Smooth muscle cell (in vitro differentiated cells): ENCODE measurements at regions not wholly inside any gene's neighbourhood (a gene's known extent, or its start where the extent isn't known, plus 50 kb on each side); places are given as distances from the start of the nearest gene placed in this dataset.

Experiments used
- DNase-seq: peaks from one replicate; lab custom pipeline; 2025; ENCODE audit not compliant: unreplicated experiment; lab: John Stamatoyannopoulos, UW
- H2AFZ ChIP-seq: fragments of 200-600 bp; sonication (generic); 2 replicates; pipeline ENCODE4 v1.6.0; 2016; ENCODE audit warnings: antibody characterized with exemption, low read depth, mild to moderate bottlenecking
- H3F3A ChIP-seq: fragments of 200-600 bp; sonication (generic); 2 replicates; pipeline ENCODE4 v1.6.0; 2017; ENCODE audit warnings: antibody characterized with exemption, low read depth
- H3K27ac ChIP-seq: fragments of 200-600 bp; sonication (generic); 2 replicates; pipeline ENCODE4 v1.5.1; 2016; ENCODE audit warnings: low read depth, mild to moderate bottlenecking
- H3K27me3 ChIP-seq: fragments of 200-600 bp; sonication (generic); 2 replicates; pipeline ENCODE4 v1.6.1; 2016; ENCODE audit warnings: low read depth, mild to moderate bottlenecking
- H3K36me3 ChIP-seq: fragments of 200-600 bp; sonication (generic); 2 replicates; pipeline ENCODE4 v1.5.1; 2016; ENCODE audit warnings: low read depth
- H3K4me1 ChIP-seq: fragments of 200-600 bp; sonication (generic); 2 replicates; pipeline ENCODE4 v1.5.1; 2016; ENCODE audit warnings: low read depth
- H3K4me2 ChIP-seq: fragments of 200-600 bp; sonication (generic); 2 replicates; pipeline ENCODE4 v1.6.0; 2016; ENCODE audit warnings: mild to moderate bottlenecking
- H3K4me3 ChIP-seq: fragments of 200-600 bp; sonication (generic); 2 replicates; pipeline ENCODE4 v1.5.1; 2016; ENCODE audit warnings: mild to moderate bottlenecking
- H3K79me2 ChIP-seq: fragments of 200-600 bp; sonication (generic); 2 replicates; pipeline ENCODE4 v1.6.0; 2016; ENCODE audit warnings: low read depth, mild to moderate bottlenecking
- H3K9ac ChIP-seq: fragments of 200-600 bp; sonication (generic); 2 replicates; pipeline ENCODE4 v1.6.0; 2016; ENCODE audit warnings: low read depth
- H3K9me3 ChIP-seq: fragments of 200-600 bp; sonication (generic); replicated peaks from 2 replicates; pipeline ENCODE4 v1.5.1; 2016; ENCODE audit warnings: low read depth
- H4K20me1 ChIP-seq: fragments of 200-600 bp; sonication (generic); 2 replicates; pipeline ENCODE4 v1.6.0; 2016; ENCODE audit warnings: low read depth
- CTCF ChIP-seq: fragments of 200-600 bp; sonication (generic); IDR thresholded peaks from 2 replicates; pipeline ENCODE4 v1.5.1; 2017; ENCODE audit warnings: borderline replicate concordance, mild to moderate bottlenecking, antibody characterized with exemption; ENCODE audit not compliant: insufficient read depth, poor library complexity, severe bottlenecking
- WGBS: methylation state at CpG from one replicate; pipeline ENCODE4 v1.1.7; 2016; ENCODE audit warnings: low lambda C conversion rate; 5-methylcytosine and 5-hydroxymethylcytosine counted together

GRCh38 chr11:101185985-101186384 is 56.4 kb upstream of the PGR start:
- no peak for TF ChIP-seq CTCF
- no peak overlapping the region for H3K9ac ChIP-seq
- H3K4me3 ChIP-seq: no peak overlapping the region
- H3K79me2 ChIP-seq: no peaks in the 10 kb centered on the region
- H3K27ac ChIP-seq: no peak overlapping the region
- no peak for DNase-seq
- H3K9me3 ChIP-seq: no peaks in the 10 kb centered on the region
- 88% methylated on average over 2 of the region's 2 CpGs for WGBS
- H3K36me3 ChIP-seq: no peaks in the 10 kb centered on the region
- no peak overlapping the region for H3K4me2 ChIP-seq
- H2AFZ ChIP-seq: no peak overlapping the region
- no peaks in the 10 kb centered on the region for H3K4me1 ChIP-seq
- no peaks in the 10 kb centered on the region for H3F3A ChIP-seq
- no peaks in the 10 kb centered on the region for H4K20me1 ChIP-seq
- H3K27me3 ChIP-seq: no peaks in the 10 kb centered on the region

GRCh38 chr11:101182467-101182866 is 52.9 kb upstream of the PGR start:
- Histone ChIP-seq H3K4me2 (no peak overlapping the region), H3K4me1 (no peaks in the 10 kb centered on the region), H3F3A (no peaks in the 10 kb centered on the region), H2AFZ (no peak overlapping the region), H3K9me3 (no peaks in the 10 kb centered on the region), H3K4me3 (no peak overlapping the region), H3K27me3 (no peaks in the 10 kb centered on the region), H3K27ac (no peak overlapping the region), H3K36me3 (no peaks in the 10 kb centered on the region), H4K20me1 (no peaks in the 10 kb centered on the region), H3K9ac (no peak overlapping the region), H3K79me2 (no peaks in the 10 kb centered on the region)
- TF ChIP-seq CTCF: no peak
- 79% methylated on average over 1 of the region's 1 CpG for WGBS
- no peak for DNase-seq

DNA sequence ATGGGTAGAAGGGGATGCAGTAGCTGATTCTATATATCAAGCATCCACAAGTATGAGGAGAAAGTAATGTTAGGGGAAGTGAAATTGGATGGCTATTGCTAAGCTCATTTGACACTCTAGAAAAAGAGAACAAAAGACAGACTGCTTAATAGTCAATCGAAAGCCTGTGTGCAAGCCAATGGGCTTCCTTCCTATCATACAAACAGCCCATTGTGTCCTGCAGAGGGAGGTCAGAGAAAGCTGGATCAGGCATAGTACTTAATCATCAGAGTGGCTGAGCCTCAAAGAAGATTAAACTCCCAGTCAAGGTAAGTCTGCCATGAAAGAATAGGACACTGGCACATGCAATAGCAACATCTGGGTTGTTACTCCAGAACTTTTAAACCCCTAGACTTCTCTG is 50.9 kb upstream of the PGR start:
- no peaks in the 10 kb centered on the region for H4K20me1 ChIP-seq
- H3K36me3 ChIP-seq: no peaks in the 10 kb centered on the region
- H3K4me1 ChIP-seq: no peaks in the 10 kb centered on the region
- no peaks in the 10 kb centered on the region for H3K27me3 ChIP-seq
- H3F3A ChIP-seq: no peaks in the 10 kb centered on the region
- no peaks in the 10 kb centered on the region for H3K9me3 ChIP-seq
- H3K27ac ChIP-seq: no peak overlapping the region
- 100% methylated on average over 1 of the region's 1 CpG for WGBS
- TF ChIP-seq CTCF: no peak
- no peak for DNase-seq
- H3K79me2 ChIP-seq: no peaks in the 10 kb centered on the region
- H2AFZ ChIP-seq: no peak overlapping the region
- no peak overlapping the region for H3K4me3 ChIP-seq
- no peak overlapping the region for H3K9ac ChIP-seq
- no peak overlapping the region for H3K4me2 ChIP-seq
